ENCODE measurements at regions not wholly inside any gene's neighbourhood (a gene's known extent, or its start where the extent isn't known, plus 50 kb on each side); places are given as distances from the start of the nearest gene placed in this dataset.
A peak's percentile ranks its signal among the peaks of the same experiment; 100 is the strongest.

- DNase-seq (ENCODE audit: low read depth): no peak
- peak overlapping the region; percentile 65 for H3K4me3 ChIP-seq (ENCODE audit: low read length)
- no peaks in the 10 kb centered on the region for H3K27me3 ChIP-seq (replicated peaks; ENCODE audit: control insufficient read depth, insufficient read depth, low read length)
- H3K36me3 ChIP-seq (ENCODE audit: control insufficient read depth, insufficient read depth, low read length, severe bottlenecking): no peaks in the 10 kb centered on the region
- H3K9ac ChIP-seq (ENCODE audit: low read length): peak overlapping the region; percentile 78
- H3K4me1 ChIP-seq (ENCODE audit: control insufficient read depth, insufficient read depth, low read length): peaks cover 23% of the 10 kb centered on the region
- H3K9me3 ChIP-seq (ENCODE audit: control insufficient read depth, low read length): no peaks in the 10 kb centered on the region
These were observed 205.1 kb upstream of the TNP1 start for GRCh38 chr2:217065012-217065290.

- no peaks in the 10 kb centered on the region for H3K9me3 ChIP-seq (ENCODE audit: control insufficient read depth, low read length)
- DNase-seq (ENCODE audit: low read depth): no peak
- H3K9ac ChIP-seq (ENCODE audit: low read length): peak overlapping the region; percentile 78
- no peaks in the 10 kb centered on the region for H3K27me3 ChIP-seq (replicated peaks; ENCODE audit: control insufficient read depth, insufficient read depth, low read length)
- H3K36me3 ChIP-seq (ENCODE audit: control insufficient read depth, insufficient read depth, low read length, severe bottlenecking): no peaks in the 10 kb centered on the region
- H3K4me1 ChIP-seq (ENCODE audit: control insufficient read depth, insufficient read depth, low read length): peaks cover 23% of the 10 kb centered on the region
- H3K4me3 ChIP-seq (ENCODE audit: low read length): peak overlapping the region; percentile 65
These were observed 204.6 kb upstream of the TNP1 start for GRCh38 chr2:217064234-217065011.

GRCh38 chr2:217063238-217063755 lies 203.4 kb upstream of the TNP1 start:
- H3K36me3 ChIP-seq (ENCODE audit: control insufficient read depth, insufficient read depth, low read length, severe bottlenecking): no peaks in the 10 kb centered on the region
- H3K27me3 ChIP-seq (replicated peaks; ENCODE audit: control insufficient read depth, insufficient read depth, low read length): no peaks in the 10 kb centered on the region
- no peak overlapping the region for H3K9ac ChIP-seq (ENCODE audit: low read length)
- DNase-seq (ENCODE audit: low read depth): no peak
- H3K4me1 ChIP-seq (ENCODE audit: control insufficient read depth, insufficient read depth, low read length): peaks cover 23% of the 10 kb centered on the region
- no peak overlapping the region for H3K4me3 ChIP-seq (ENCODE audit: low read length)
- H3K9me3 ChIP-seq (ENCODE audit: control insufficient read depth, low read length): no peaks in the 10 kb centered on the region

- Histone ChIP-seq H3K36me3 (ENCODE audit: control insufficient read depth, insufficient read depth, low read length, severe bottlenecking) (no peaks in the 10 kb centered on the region), H3K9me3 (ENCODE audit: control insufficient read depth, low read length) (no peaks in the 10 kb centered on the region), H3K4me3 (ENCODE audit: low read length) (no peak overlapping the region), H3K27me3 (replicated peaks; ENCODE audit: control insufficient read depth, insufficient read depth, low read length) (no peaks in the 10 kb centered on the region), H3K9ac (ENCODE audit: low read length) (no peak overlapping the region), H3K4me1 (ENCODE audit: control insufficient read depth, insufficient read depth, low read length) (peaks cover 23% of the 10 kb centered on the region)
- DNase-seq (ENCODE audit: low read depth): no peak
These were observed 202.9 kb upstream of the TNP1 start for GRCh38 chr2:217062768-217063167.

DNA sequence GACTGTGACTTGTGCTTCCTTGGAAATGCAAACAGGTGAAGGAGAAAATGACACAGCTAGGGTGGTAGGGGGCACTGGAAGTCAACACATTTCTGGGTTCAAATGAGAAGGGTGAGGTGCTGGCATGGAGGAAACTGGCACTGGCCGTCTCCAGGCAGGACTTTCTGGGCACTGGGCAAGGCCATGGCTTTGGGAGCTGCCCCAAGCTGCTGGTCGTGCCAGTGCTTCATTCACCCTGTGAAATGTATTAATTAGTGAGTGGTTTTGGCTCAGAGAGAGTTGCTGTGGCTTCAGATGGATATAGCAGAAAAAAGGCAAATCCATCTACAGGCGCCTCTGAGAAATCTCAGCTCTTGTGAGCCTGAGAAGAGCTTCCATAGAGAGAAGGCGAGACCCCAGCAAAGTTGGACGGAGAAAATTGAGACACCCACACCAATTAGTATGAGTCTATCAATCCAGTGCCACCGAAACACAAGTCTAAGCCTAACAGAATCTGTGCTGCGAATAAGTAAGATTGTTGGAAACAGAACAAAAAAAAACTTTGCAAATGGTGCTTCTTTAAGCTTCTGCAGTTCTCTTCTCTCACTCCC lies 202.1 kb upstream of the TNP1 start:
- Histone ChIP-seq H3K9ac (ENCODE audit: low read length) (no peak overlapping the region), H3K4me3 (ENCODE audit: low read length) (no peak overlapping the region), H3K36me3 (ENCODE audit: control insufficient read depth, insufficient read depth, low read length, severe bottlenecking) (no peaks in the 10 kb centered on the region), H3K27me3 (replicated peaks; ENCODE audit: control insufficient read depth, insufficient read depth, low read length) (no peaks in the 10 kb centered on the region), H3K4me1 (ENCODE audit: control insufficient read depth, insufficient read depth, low read length) (peaks cover 23% of the 10 kb centered on the region), H3K9me3 (ENCODE audit: control insufficient read depth, low read length) (no peaks in the 10 kb centered on the region)
- DNase-seq (ENCODE audit: low read depth): no peak

GRCh38 chr2:217060951-217061547 lies 201.2 kb upstream of the TNP1 start:
- no peak overlapping the region for H3K4me3 ChIP-seq (ENCODE audit: low read length)
- H3K4me1 ChIP-seq (ENCODE audit: control insufficient read depth, insufficient read depth, low read length): peaks cover 14% of the 10 kb centered on the region
- H3K27me3 ChIP-seq (replicated peaks; ENCODE audit: control insufficient read depth, insufficient read depth, low read length): no peaks in the 10 kb centered on the region
- H3K9me3 ChIP-seq (ENCODE audit: control insufficient read depth, low read length): no peaks in the 10 kb centered on the region
- no peaks in the 10 kb centered on the region for H3K36me3 ChIP-seq (ENCODE audit: control insufficient read depth, insufficient read depth, low read length, severe bottlenecking)
- no peak overlapping the region for H3K9ac ChIP-seq (ENCODE audit: low read length)
- no peak for DNase-seq (ENCODE audit: low read depth)

- Histone ChIP-seq H3K9ac (ENCODE audit: low read length) (no peak overlapping the region), H3K36me3 (ENCODE audit: control insufficient read depth, insufficient read depth, low read length, severe bottlenecking) (no peaks in the 10 kb centered on the region), H3K4me1 (ENCODE audit: control insufficient read depth, insufficient read depth, low read length) (peaks cover 13% of the 10 kb centered on the region), H3K27me3 (replicated peaks; ENCODE audit: control insufficient read depth, insufficient read depth, low read length) (no peaks in the 10 kb centered on the region), H3K9me3 (ENCODE audit: control insufficient read depth, low read length) (no peaks in the 10 kb centered on the region), H3K4me3 (ENCODE audit: low read length) (no peak overlapping the region)
- no peak for DNase-seq (ENCODE audit: low read depth)
These were observed 200.7 kb upstream of the TNP1 start for GRCh38 chr2:217060516-217060915.

GRCh38 chr2:217058791-217059755 lies 199.2 kb upstream of the TNP1 start:
- Histone ChIP-seq H3K9ac (ENCODE audit: low read length) (no peak overlapping the region), H3K36me3 (ENCODE audit: control insufficient read depth, insufficient read depth, low read length, severe bottlenecking) (no peaks in the 10 kb centered on the region), H3K27me3 (replicated peaks; ENCODE audit: control insufficient read depth, insufficient read depth, low read length) (no peaks in the 10 kb centered on the region), H3K9me3 (ENCODE audit: control insufficient read depth, low read length) (no peaks in the 10 kb centered on the region), H3K4me3 (ENCODE audit: low read length) (no peak overlapping the region), H3K4me1 (ENCODE audit: control insufficient read depth, insufficient read depth, low read length) (peaks cover 3% of the 10 kb centered on the region)
- DNase-seq (ENCODE audit: low read depth): no peak

DNA sequence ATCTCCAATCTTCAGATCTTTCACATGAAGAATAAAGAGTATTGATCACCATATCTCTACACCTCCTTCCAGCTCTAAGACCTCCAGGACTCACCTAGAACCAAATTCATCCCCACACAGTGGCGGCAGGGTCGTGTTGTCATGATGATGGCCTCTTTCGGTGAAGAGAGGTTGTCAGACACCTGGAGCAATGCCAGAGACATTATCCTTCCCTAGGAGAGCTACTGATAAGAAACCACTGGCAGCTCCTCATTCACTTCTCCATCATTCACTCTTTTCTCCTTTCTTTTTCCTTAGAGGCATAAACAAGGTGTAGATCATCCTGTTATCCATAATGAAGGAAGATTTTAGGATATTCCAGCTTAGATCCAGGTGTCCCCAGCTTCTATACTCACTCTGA lies 197.9 kb upstream of the TNP1 start:
- Histone ChIP-seq H3K27me3 (replicated peaks; ENCODE audit: control insufficient read depth, insufficient read depth, low read length) (no peaks in the 10 kb centered on the region), H3K4me3 (ENCODE audit: low read length) (no peak overlapping the region), H3K9ac (ENCODE audit: low read length) (no peak overlapping the region), H3K4me1 (ENCODE audit: control insufficient read depth, insufficient read depth, low read length) (no peaks in the 10 kb centered on the region), H3K9me3 (ENCODE audit: control insufficient read depth, low read length) (no peaks in the 10 kb centered on the region), H3K36me3 (ENCODE audit: control insufficient read depth, insufficient read depth, low read length, severe bottlenecking) (no peaks in the 10 kb centered on the region)
- DNase-seq (ENCODE audit: low read depth): no peak

DNA sequence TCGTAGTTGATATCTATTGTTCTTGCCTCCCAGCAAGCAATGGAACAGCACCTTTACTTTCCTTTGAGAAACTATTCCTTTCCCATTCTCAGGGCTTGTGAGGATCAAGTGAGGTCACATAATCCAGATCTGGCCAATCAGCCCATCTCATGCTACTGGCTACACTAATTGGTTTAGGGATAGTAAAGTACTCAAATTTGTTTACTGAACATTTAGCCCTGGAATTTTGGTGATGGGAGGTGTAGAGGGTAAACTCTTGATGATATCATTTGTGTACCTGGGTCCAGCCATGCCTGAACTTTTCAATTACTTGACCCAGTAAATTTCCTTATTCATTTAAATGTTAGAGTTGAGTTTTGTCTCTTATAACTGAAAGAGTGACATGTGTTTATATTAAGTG lies 195.8 kb upstream of the TNP1 start:
- DNase-seq (ENCODE audit: low read depth): no peak
- Histone ChIP-seq H3K9me3 (ENCODE audit: control insufficient read depth, low read length) (no peaks in the 10 kb centered on the region), H3K4me1 (ENCODE audit: control insufficient read depth, insufficient read depth, low read length) (no peaks in the 10 kb centered on the region), H3K36me3 (ENCODE audit: control insufficient read depth, insufficient read depth, low read length, severe bottlenecking) (no peaks in the 10 kb centered on the region), H3K27me3 (replicated peaks; ENCODE audit: control insufficient read depth, insufficient read depth, low read length) (no peaks in the 10 kb centered on the region), H3K9ac (ENCODE audit: low read length) (no peak overlapping the region), H3K4me3 (ENCODE audit: low read length) (no peak overlapping the region)

GRCh38 chr2:217054791-217055190 lies 194.9 kb upstream of the TNP1 start:
- Histone ChIP-seq H3K36me3 (ENCODE audit: control insufficient read depth, insufficient read depth, low read length, severe bottlenecking) (no peaks in the 10 kb centered on the region), H3K4me3 (ENCODE audit: low read length) (no peak overlapping the region), H3K9me3 (ENCODE audit: control insufficient read depth, low read length) (no peaks in the 10 kb centered on the region), H3K4me1 (ENCODE audit: control insufficient read depth, insufficient read depth, low read length) (no peaks in the 10 kb centered on the region), H3K9ac (ENCODE audit: low read length) (no peak overlapping the region), H3K27me3 (replicated peaks; ENCODE audit: control insufficient read depth, insufficient read depth, low read length) (peaks cover 3% of the 10 kb centered on the region)
- DNase-seq (ENCODE audit: low read depth): peak; percentile 61

Measured in adipocyte (in vitro differentiated cells).